ENCODE measurements at regions not wholly inside any gene's neighbourhood (a gene's known extent, or its start where the extent isn't known, plus 50 kb on each side); places are given as distances from the start of the nearest gene placed in this dataset.

DNA sequence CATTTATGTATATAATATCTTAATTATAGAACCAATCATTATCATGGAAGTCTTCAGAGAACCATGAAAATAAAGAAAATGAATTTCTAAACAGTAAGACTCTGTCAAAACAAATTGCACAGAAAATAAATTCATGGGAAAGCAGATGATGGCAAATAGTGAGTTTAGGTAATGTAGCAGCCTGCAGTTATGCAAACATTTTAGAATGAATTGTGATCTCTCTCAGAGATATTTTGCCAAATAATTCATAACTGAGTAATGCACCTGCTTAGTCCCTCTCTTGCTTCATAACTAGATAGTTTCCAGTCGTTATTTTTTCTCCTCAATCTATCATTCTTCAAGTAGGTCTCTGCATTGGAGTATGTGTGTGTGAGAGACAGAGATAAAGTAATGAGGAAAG, 492.7 kb upstream of the THBS1 start:
- no peak overlapping the region for H3K27ac Mint-ChIP-seq
- intact Hi-C loops (cut with micrococcal nuclease): no loop called here
- no peak overlapping the region for H3K4me3 Mint-ChIP-seq
- peaks cover 1% of the 10 kb centered on the region for H3K27me3 Mint-ChIP-seq
- no peaks in the 10 kb centered on the region for H3K9me3 Mint-ChIP-seq
- peaks cover 21% of the 10 kb centered on the region for H3K4me1 Mint-ChIP-seq (ENCODE audit: low read depth)
- H3K36me3 Mint-ChIP-seq (ENCODE audit: low read depth): no peaks in the 10 kb centered on the region

GRCh38 chr15:39092354-39092753, 488.5 kb upstream of the THBS1 start:
- no peaks in the 10 kb centered on the region for H3K36me3 Mint-ChIP-seq (ENCODE audit: low read depth)

GRCh38 chr15:39092761-39093160, 488.1 kb upstream of the THBS1 start:
- H3K36me3 Mint-ChIP-seq (ENCODE audit: low read depth): no peaks in the 10 kb centered on the region
- H3K4me3 Mint-ChIP-seq: no peak overlapping the region
- H3K4me1 Mint-ChIP-seq (ENCODE audit: low read depth): no peaks in the 10 kb centered on the region
- intact Hi-C loops (cut with micrococcal nuclease): no loop called here
- H3K27me3 Mint-ChIP-seq: peaks cover 1% of the 10 kb centered on the region
- H3K27ac Mint-ChIP-seq: no peak overlapping the region
- no peaks in the 10 kb centered on the region for H3K9me3 Mint-ChIP-seq

More at GRCh38 chr15:39092354-39092753, 488.5 kb upstream of the THBS1 start:
- Mint-ChIP-seq H3K4me1 (ENCODE audit: low read depth) (no peaks in the 10 kb centered on the region), H3K9me3 (no peaks in the 10 kb centered on the region), H3K4me3 (no peak overlapping the region), H3K27ac (no peak overlapping the region), H3K27me3 (peaks cover 1% of the 10 kb centered on the region)
- intact Hi-C loops (cut with micrococcal nuclease): no loop called here

DNA sequence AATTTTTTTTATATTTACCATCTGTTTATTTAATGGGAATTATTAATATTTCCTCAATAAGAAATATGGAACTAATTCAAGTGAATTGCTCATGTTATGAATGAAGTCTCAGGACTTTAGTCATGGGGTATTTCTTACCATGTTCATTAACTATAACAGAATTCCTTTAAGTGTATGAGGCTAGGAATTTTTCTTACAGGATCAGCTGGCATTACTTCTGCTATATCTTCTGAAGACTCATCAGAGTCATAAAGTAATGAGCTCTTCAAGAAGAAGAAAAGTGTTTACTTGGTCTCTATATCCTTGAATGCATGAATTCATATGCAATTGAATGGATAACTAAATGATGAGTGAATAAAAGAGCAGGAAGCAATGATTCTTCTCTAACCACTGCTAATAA, 486.8 kb upstream of the THBS1 start:
- no peaks in the 10 kb centered on the region for H3K27me3 Mint-ChIP-seq
- H3K27ac Mint-ChIP-seq: no peak overlapping the region
- H3K4me1 Mint-ChIP-seq (ENCODE audit: low read depth): no peaks in the 10 kb centered on the region
- H3K36me3 Mint-ChIP-seq (ENCODE audit: low read depth): no peaks in the 10 kb centered on the region
- H3K4me3 Mint-ChIP-seq: no peak overlapping the region
- no peaks in the 10 kb centered on the region for H3K9me3 Mint-ChIP-seq
- intact Hi-C loops (cut with micrococcal nuclease): no loop called here

- Mint-ChIP-seq H3K36me3 (ENCODE audit: low read depth) (no peaks in the 10 kb centered on the region), H3K9me3 (no peaks in the 10 kb centered on the region), H3K27me3 (no peaks in the 10 kb centered on the region), H3K27ac (no peak overlapping the region), H3K4me3 (no peak overlapping the region), H3K4me1 (ENCODE audit: low read depth) (no peaks in the 10 kb centered on the region)
- intact Hi-C loops (cut with micrococcal nuclease): no loop called here
Observed at GRCh38 chr15:39095218-39095879, 485.5 kb upstream of the THBS1 start.

DNA sequence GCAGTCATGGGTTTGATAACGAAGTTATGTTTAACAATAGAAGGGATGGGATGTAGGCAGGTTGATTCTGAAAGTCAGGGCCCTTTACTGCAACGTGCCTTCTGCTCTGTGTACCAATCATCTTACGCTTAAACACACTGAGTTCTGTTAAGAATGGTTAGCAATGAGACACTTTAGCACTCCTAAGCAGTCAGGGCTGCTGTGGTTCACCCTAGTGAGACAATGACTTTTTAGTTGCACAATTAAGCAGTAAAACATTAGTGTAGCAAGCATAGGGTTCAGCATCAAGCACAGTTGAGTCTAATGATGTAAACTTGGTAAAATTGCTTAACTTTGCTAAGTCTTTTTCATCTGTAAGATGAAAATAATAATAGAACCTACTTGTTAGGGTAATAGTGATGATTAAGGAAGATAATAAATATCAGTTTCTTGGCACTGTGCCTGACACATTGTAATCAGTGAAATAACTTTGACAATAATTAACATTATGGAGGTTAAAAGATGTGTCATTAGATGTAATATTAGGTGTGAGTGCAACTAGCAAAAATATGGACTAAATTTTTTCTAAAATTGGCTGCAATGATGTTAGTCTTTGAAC, 484.2 kb upstream of the THBS1 start:
- Mint-ChIP-seq H3K27ac (no peak overlapping the region), H3K4me1 (ENCODE audit: low read depth) (no peaks in the 10 kb centered on the region), H3K27me3 (no peaks in the 10 kb centered on the region), H3K36me3 (ENCODE audit: low read depth) (no peaks in the 10 kb centered on the region), H3K9me3 (no peaks in the 10 kb centered on the region), H3K4me3 (no peak overlapping the region)
- intact Hi-C loops (cut with micrococcal nuclease): no loop called here

DNA sequence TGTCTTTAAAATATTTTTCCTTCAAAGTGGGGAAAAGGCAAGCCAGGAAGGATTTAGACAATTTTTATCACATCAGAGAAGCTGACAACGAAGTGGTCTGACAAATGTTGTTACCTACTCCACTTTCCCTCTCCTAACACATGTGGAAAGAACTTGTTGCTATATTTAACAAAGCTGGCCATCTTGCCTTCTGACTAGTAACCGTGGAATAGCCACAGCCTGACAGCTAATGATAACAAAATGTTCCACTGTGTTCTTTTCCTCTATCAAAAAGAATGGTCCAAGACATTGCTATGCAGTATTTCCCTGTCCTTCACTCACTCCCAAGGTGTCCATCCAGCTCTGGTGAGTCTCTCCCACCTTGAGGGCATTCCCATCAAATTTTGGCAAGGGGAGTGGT, 481.4 kb upstream of the THBS1 start:
- no peaks in the 10 kb centered on the region for H3K36me3 Mint-ChIP-seq (ENCODE audit: low read depth)
- intact Hi-C loops (cut with micrococcal nuclease): no loop called here
- H3K27ac Mint-ChIP-seq: no peak overlapping the region
- no peaks in the 10 kb centered on the region for H3K4me1 Mint-ChIP-seq (ENCODE audit: low read depth)
- H3K9me3 Mint-ChIP-seq: peaks cover 10% of the 10 kb centered on the region
- H3K27me3 Mint-ChIP-seq: no peaks in the 10 kb centered on the region
- no peak overlapping the region for H3K4me3 Mint-ChIP-seq

GRCh38 chr15:39100106-39100660, 480.7 kb upstream of the THBS1 start:
- H3K9me3 Mint-ChIP-seq: peaks cover 10% of the 10 kb centered on the region
- intact Hi-C loops (cut with micrococcal nuclease): no loop called here
- no peaks in the 10 kb centered on the region for H3K36me3 Mint-ChIP-seq (ENCODE audit: low read depth)
- no peaks in the 10 kb centered on the region for H3K27me3 Mint-ChIP-seq
- H3K27ac Mint-ChIP-seq: no peak overlapping the region
- H3K4me1 Mint-ChIP-seq (ENCODE audit: low read depth): no peaks in the 10 kb centered on the region
- no peak overlapping the region for H3K4me3 Mint-ChIP-seq

- Mint-ChIP-seq H3K4me1 (ENCODE audit: low read depth) (no peaks in the 10 kb centered on the region), H3K9me3 (peaks cover 10% of the 10 kb centered on the region), H3K27me3 (no peaks in the 10 kb centered on the region), H3K4me3 (no peak overlapping the region), H3K36me3 (ENCODE audit: low read depth) (no peaks in the 10 kb centered on the region), H3K27ac (no peak overlapping the region)
- intact Hi-C loops (cut with micrococcal nuclease): no loop called here
Observed at GRCh38 chr15:39102431-39102830, 478.4 kb upstream of the THBS1 start.

DNA sequence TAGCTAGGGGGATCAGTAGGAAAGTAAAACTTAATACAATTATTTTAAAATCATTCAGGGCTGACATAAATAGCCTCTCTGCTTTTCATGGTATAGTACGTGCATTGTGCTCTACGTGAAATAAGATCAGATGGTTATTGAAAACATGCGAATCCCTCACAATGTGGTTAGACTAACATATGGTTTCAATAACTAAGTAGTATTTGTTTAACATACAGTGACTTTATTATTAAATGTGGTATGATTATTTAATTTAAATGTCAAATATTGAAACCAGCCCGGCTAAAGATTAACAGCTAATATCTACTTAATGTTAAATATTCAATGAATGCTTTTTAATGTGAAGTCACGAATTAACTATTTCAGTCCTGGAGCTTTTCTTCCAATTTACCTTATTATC, 473.9 kb upstream of the THBS1 start:
- intact Hi-C loops (cut with micrococcal nuclease): no loop called here

DNA sequence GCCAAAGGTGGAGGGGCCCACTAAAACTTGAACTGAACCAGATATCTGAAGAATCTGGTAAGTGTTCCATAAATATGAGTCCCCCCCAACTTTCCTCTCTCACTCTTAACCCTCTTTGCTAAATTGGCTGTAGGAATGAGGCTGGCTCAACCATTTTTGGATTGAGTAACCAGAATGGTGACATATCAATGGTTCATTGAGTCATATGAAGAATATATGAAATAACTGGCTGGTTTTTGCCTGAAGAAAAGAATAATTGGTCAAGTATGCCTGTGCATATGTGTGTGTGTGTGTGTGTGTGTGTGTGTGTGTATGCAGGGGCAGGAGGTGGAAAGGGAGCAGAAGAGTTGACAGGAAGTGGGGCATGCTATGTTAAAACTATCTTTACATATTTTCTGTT, 472.9 kb upstream of the THBS1 start:
- intact Hi-C loops (cut with micrococcal nuclease): no loop called here
- Mint-ChIP-seq H3K4me3 (no peak overlapping the region), H3K9me3 (peaks cover 5% of the 10 kb centered on the region), H3K4me1 (ENCODE audit: low read depth) (no peaks in the 10 kb centered on the region), H3K27me3 (no peaks in the 10 kb centered on the region), H3K36me3 (ENCODE audit: low read depth) (no peaks in the 10 kb centered on the region), H3K27ac (no peak overlapping the region)

More for the DNA sequence above, 473.9 kb upstream of the THBS1 start:
- Mint-ChIP-seq H3K27me3 (no peaks in the 10 kb centered on the region), H3K4me3 (no peak overlapping the region), H3K9me3 (peaks cover 10% of the 10 kb centered on the region), H3K4me1 (ENCODE audit: low read depth) (no peaks in the 10 kb centered on the region), H3K36me3 (ENCODE audit: low read depth) (no peaks in the 10 kb centered on the region), H3K27ac (no peak overlapping the region)

DNA sequence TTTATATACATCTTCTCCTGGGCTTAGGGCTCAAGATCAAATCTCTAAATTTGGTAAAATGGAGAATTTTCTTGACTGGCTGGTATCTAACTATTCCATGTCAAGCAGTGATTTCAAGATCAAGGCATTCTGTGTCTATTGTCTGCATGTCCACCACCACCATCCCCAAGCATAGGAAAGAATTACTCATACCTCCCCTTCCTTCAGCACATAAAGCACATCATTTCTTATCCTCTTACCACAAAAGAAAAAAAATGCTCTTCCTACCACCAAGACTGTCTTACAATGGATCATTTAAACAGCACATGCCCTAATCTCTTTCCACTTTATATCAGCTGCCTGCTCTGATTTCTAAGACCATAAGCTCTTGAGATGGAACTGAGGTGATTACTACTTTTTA, 470.5 kb upstream of the THBS1 start:
- no peaks in the 10 kb centered on the region for H3K4me1 Mint-ChIP-seq (ENCODE audit: low read depth)
- H3K27me3 Mint-ChIP-seq: no peaks in the 10 kb centered on the region
- no peaks in the 10 kb centered on the region for H3K36me3 Mint-ChIP-seq (ENCODE audit: low read depth)
- no peak overlapping the region for H3K4me3 Mint-ChIP-seq
- no peak overlapping the region for H3K27ac Mint-ChIP-seq
- intact Hi-C loops (cut with micrococcal nuclease): no loop called here
- peaks cover 7% of the 10 kb centered on the region for H3K9me3 Mint-ChIP-seq

GRCh38 chr15:39110746-39111145, 470.1 kb upstream of the THBS1 start:
- intact Hi-C loops (cut with micrococcal nuclease): no loop called here

GRCh38 chr15:39113741-39114140, 467.1 kb upstream of the THBS1 start:
- Mint-ChIP-seq H3K9me3 (peaks cover 31% of the 10 kb centered on the region), H3K27me3 (no peaks in the 10 kb centered on the region), H3K4me1 (ENCODE audit: low read depth) (no peaks in the 10 kb centered on the region), H3K27ac (no peak overlapping the region), H3K36me3 (ENCODE audit: low read depth) (no peaks in the 10 kb centered on the region), H3K4me3 (no peak overlapping the region)
- intact Hi-C loops (cut with micrococcal nuclease): no loop called here

More at GRCh38 chr15:39110746-39111145, 470.1 kb upstream of the THBS1 start:
- H3K4me3 Mint-ChIP-seq: no peak overlapping the region
- H3K4me1 Mint-ChIP-seq (ENCODE audit: low read depth): no peaks in the 10 kb centered on the region
- peaks cover 10% of the 10 kb centered on the region for H3K9me3 Mint-ChIP-seq
- H3K36me3 Mint-ChIP-seq (ENCODE audit: low read depth): no peaks in the 10 kb centered on the region
- H3K27ac Mint-ChIP-seq: no peak overlapping the region
- no peaks in the 10 kb centered on the region for H3K27me3 Mint-ChIP-seq

Data from dendritic cell treated with granulocyte-macrophage colony-stimulating factor and Interleukin-4, amounts not matched to agents 40 ng/mL and 50 ng/mL, for 4 days (primary cell).